ENCODE measurements at regions not wholly inside any gene's neighbourhood (a gene's known extent, or its start where the extent isn't known, plus 50 kb on each side); places are given as distances from the start of the nearest gene placed in this dataset.
"Not testable (repeated sequence)": the region's sequence is repeated elsewhere in the genome, so short reads cannot be mapped to it uniquely, and the experiment has no call there.

- TF ChIP-seq POLR2AphosphoS5 (IDR thresholded peaks at IDR 0.05; ENCODE audit: insufficient read depth in 1 of 2, low read depth in 1 of 2); CTCF (IDR thresholded peaks at IDR 0.05): not testable (repeated sequence)
Observed at GRCh38 chr20:53804308-53804707, 210.7 kb upstream of the ZNF217 start.

Data from vagina (tissue), 2 donors.